Smooth muscle cell (in vitro differentiated cells): ENCODE measurements at regions not wholly inside any gene's neighbourhood (a gene's known extent, or its start where the extent isn't known, plus 50 kb on each side); places are given as distances from the start of the nearest gene placed in this dataset.
A peak's percentile ranks its signal among the peaks of the same experiment; 100 is the strongest.

ENCODE experiments used
- DNase-seq: peaks from one replicate; lab custom pipeline; 2025; ENCODE audit not compliant: unreplicated experiment; lab: John Stamatoyannopoulos, UW
- H2AFZ ChIP-seq: fragments of 200-600 bp; sonication (generic); 2 replicates; pipeline ENCODE4 v1.6.0; 2016; ENCODE audit warnings: antibody characterized with exemption, low read depth, mild to moderate bottlenecking
- H3F3A ChIP-seq: fragments of 200-600 bp; sonication (generic); 2 replicates; pipeline ENCODE4 v1.6.0; 2017; ENCODE audit warnings: antibody characterized with exemption, low read depth
- H3K27ac ChIP-seq: fragments of 200-600 bp; sonication (generic); 2 replicates; pipeline ENCODE4 v1.5.1; 2016; ENCODE audit warnings: low read depth, mild to moderate bottlenecking
- H3K27me3 ChIP-seq: fragments of 200-600 bp; sonication (generic); 2 replicates; pipeline ENCODE4 v1.6.1; 2016; ENCODE audit warnings: low read depth, mild to moderate bottlenecking
- H3K36me3 ChIP-seq: fragments of 200-600 bp; sonication (generic); 2 replicates; pipeline ENCODE4 v1.5.1; 2016; ENCODE audit warnings: low read depth
- H3K4me1 ChIP-seq: fragments of 200-600 bp; sonication (generic); 2 replicates; pipeline ENCODE4 v1.5.1; 2016; ENCODE audit warnings: low read depth
- H3K4me2 ChIP-seq: fragments of 200-600 bp; sonication (generic); 2 replicates; pipeline ENCODE4 v1.6.0; 2016; ENCODE audit warnings: mild to moderate bottlenecking
- H3K4me3 ChIP-seq: fragments of 200-600 bp; sonication (generic); 2 replicates; pipeline ENCODE4 v1.5.1; 2016; ENCODE audit warnings: mild to moderate bottlenecking
- H3K79me2 ChIP-seq: fragments of 200-600 bp; sonication (generic); 2 replicates; pipeline ENCODE4 v1.6.0; 2016; ENCODE audit warnings: low read depth, mild to moderate bottlenecking
- H3K9ac ChIP-seq: fragments of 200-600 bp; sonication (generic); 2 replicates; pipeline ENCODE4 v1.6.0; 2016; ENCODE audit warnings: low read depth
- H3K9me3 ChIP-seq: fragments of 200-600 bp; sonication (generic); replicated peaks from 2 replicates; pipeline ENCODE4 v1.5.1; 2016; ENCODE audit warnings: low read depth
- H4K20me1 ChIP-seq: fragments of 200-600 bp; sonication (generic); 2 replicates; pipeline ENCODE4 v1.6.0; 2016; ENCODE audit warnings: low read depth
- CTCF ChIP-seq: fragments of 200-600 bp; sonication (generic); IDR thresholded peaks from 2 replicates; pipeline ENCODE4 v1.5.1; 2017; ENCODE audit warnings: borderline replicate concordance, mild to moderate bottlenecking, antibody characterized with exemption; ENCODE audit not compliant: insufficient read depth, poor library complexity, severe bottlenecking
- WGBS: methylation state at CpG from one replicate; pipeline ENCODE4 v1.1.7; 2016; ENCODE audit warnings: low lambda C conversion rate; 5-methylcytosine and 5-hydroxymethylcytosine counted together

GRCh38 chr15:38698254-38698653, 133.6 kb upstream of the RASGRP1 start:
- no peak for TF ChIP-seq CTCF
- Histone ChIP-seq H4K20me1 (no peaks in the 10 kb centered on the region), H3K79me2 (no peaks in the 10 kb centered on the region), H2AFZ (no peak overlapping the region), H3F3A (no peaks in the 10 kb centered on the region), H3K27me3 (peaks cover 28% of the 10 kb centered on the region), H3K36me3 (no peaks in the 10 kb centered on the region), H3K4me3 (no peak overlapping the region), H3K9me3 (no peaks in the 10 kb centered on the region), H3K9ac (no peak overlapping the region), H3K4me2 (no peak overlapping the region), H3K4me1 (no peaks in the 10 kb centered on the region), H3K27ac (no peak overlapping the region)
- no peak for DNase-seq
- WGBS, result 83% methylated on average over 4 of the region's 4 CpGs

- H3K27ac ChIP-seq, result no peak overlapping the region
- H3K4me2 ChIP-seq, result no peak overlapping the region
- H3K36me3 ChIP-seq, result no peaks in the 10 kb centered on the region
- H3K79me2 ChIP-seq, result no peaks in the 10 kb centered on the region
- H3K4me1 ChIP-seq, result no peaks in the 10 kb centered on the region
- H3K4me3 ChIP-seq, result no peak overlapping the region
- TF ChIP-seq CTCF, result peak; percentile 82
- H2AFZ ChIP-seq, result no peak overlapping the region
- 73% methylated on average over 2 of the region's 2 CpGs for WGBS
- no peak for DNase-seq
- H4K20me1 ChIP-seq, result no peaks in the 10 kb centered on the region
- peaks cover 34% of the 10 kb centered on the region for H3K27me3 ChIP-seq
- no peak overlapping the region for H3K9ac ChIP-seq
- H3F3A ChIP-seq, result no peaks in the 10 kb centered on the region
- no peaks in the 10 kb centered on the region for H3K9me3 ChIP-seq
These were observed 135.1 kb upstream of the RASGRP1 start for GRCh38 chr15:38699633-38700230.

GRCh38 chr15:38701149-38701548, 136.5 kb upstream of the RASGRP1 start:
- H3K4me1 ChIP-seq, result no peaks in the 10 kb centered on the region
- 89% methylated on average over 5 of the region's 5 CpGs for WGBS
- H3K9me3 ChIP-seq, result no peaks in the 10 kb centered on the region
- no peaks in the 10 kb centered on the region for H3F3A ChIP-seq
- TF ChIP-seq CTCF, result no peak
- no peaks in the 10 kb centered on the region for H4K20me1 ChIP-seq
- no peak overlapping the region for H3K4me3 ChIP-seq
- no peaks in the 10 kb centered on the region for H3K36me3 ChIP-seq
- H2AFZ ChIP-seq, result no peak overlapping the region
- no peak overlapping the region for H3K27ac ChIP-seq
- no peaks in the 10 kb centered on the region for H3K79me2 ChIP-seq
- H3K27me3 ChIP-seq, result peaks cover 34% of the 10 kb centered on the region
- DNase-seq, result no peak
- no peak overlapping the region for H3K4me2 ChIP-seq
- H3K9ac ChIP-seq, result no peak overlapping the region
